ENCODE measurements at regions not wholly inside any gene's neighbourhood (a gene's known extent, or its start where the extent isn't known, plus 50 kb on each side); places are given as distances from the start of the nearest gene placed in this dataset.

GRCh38 chrY:16668402-16668801, 1211.6 kb downstream of the CDY2B start:
- no peak for FAIRE-seq

More at GRCh38 chrY:16668402-16668801, 1211.6 kb downstream of the CDY2B start:
- H3K36me3 ChIP-seq (ENCODE audit: control insufficient read depth in 2 of 4, insufficient read depth in 4 of 4, low read length in 3 of 4): no peaks in the 10 kb centered on the region
- no peak overlapping the region for H3K14ac ChIP-seq (ENCODE audit: insufficient read length)
- H3K4me2 ChIP-seq (ENCODE audit: insufficient read depth in 1 of 2, low read depth in 2 of 2, low read length in 2 of 2): no peak overlapping the region
- H3K4me1 ChIP-seq (replicated peaks in 1 of 4; ENCODE audit: control insufficient read depth in 3 of 4, insufficient read depth in 4 of 4, low read length in 3 of 4): no peaks in the 10 kb centered on the region
- no peak overlapping the region for H4K8ac ChIP-seq (ENCODE audit: extremely low read depth, insufficient read depth, low read length)
- H3K27me3 ChIP-seq (replicated peaks in 1 of 4; ENCODE audit: control insufficient read depth in 3 of 4, extremely low read depth in 1 of 4, insufficient read depth in 3 of 4, low read length in 3 of 4): no peaks in the 10 kb centered on the region
- no peak overlapping the region for H2BK120ac ChIP-seq (replicated peaks; ENCODE audit: low read depth, low read length)
- H3K23me2 ChIP-seq (ENCODE audit: low read depth, low read length): no peaks in the 10 kb centered on the region
- TF ChIP-seq ATF2 (IDR thresholded peaks at IDR 0.05; ENCODE audit: low read length): no peak
- TF ChIP-seq TAF1 (IDR thresholded peaks at IDR 0.05; ENCODE audit: low read depth, low read length): no peak
- TF ChIP-seq KDM4A (IDR thresholded peaks at IDR 0.05; ENCODE audit: low read depth, low read length, severe bottlenecking): no peak
- TF ChIP-seq TBP (IDR thresholded peaks at IDR 0.05; ENCODE audit: low read depth, low read length): no peak
- no peak for TF ChIP-seq CTCF (IDR thresholded peaks at IDR 0.05; ENCODE audit: control extremely low read depth in 1 of 3, insufficient read depth in 1 of 3, low read depth in 1 of 3, low read length in 3 of 3)
- no peak for TF ChIP-seq GTF2F1 (IDR thresholded peaks at IDR 0.05; ENCODE audit: borderline replicate concordance, low read depth, low read length)
- TF ChIP-seq RXRA (IDR thresholded peaks at IDR 0.05; ENCODE audit: insufficient read depth, low read depth, low read length): no peak
- no peak for TF ChIP-seq SIRT6 (IDR thresholded peaks at IDR 0.05; ENCODE audit: low read length)
- no peak for TF ChIP-seq RAD21 (IDR thresholded peaks at IDR 0.05 in 1 of 2, conservative IDR thresholded peaks at IDR 0.05 in 1 of 2; ENCODE audit: low read depth in 2 of 2, low read length in 2 of 2)
- TF ChIP-seq HDAC2 (IDR thresholded peaks at IDR 0.05; ENCODE audit: borderline replicate concordance in 1 of 2, low read depth in 2 of 2, low read length in 2 of 2): no peak
- H4K5ac ChIP-seq (ENCODE audit: insufficient read length, low read depth, low read length): no peak overlapping the region
- H2BK15ac ChIP-seq (ENCODE audit: low read length): no peak overlapping the region
- no peak overlapping the region for H3K18ac ChIP-seq (ENCODE audit: extremely low read depth, low read length)
- H4K91ac ChIP-seq (replicated peaks; ENCODE audit: insufficient read length, low read length): no peak overlapping the region
- H3K9me3 ChIP-seq (ENCODE audit: insufficient read depth in 2 of 2, low read depth in 1 of 2, low read length in 1 of 2): no peaks in the 10 kb centered on the region
- CTCF ChIA-PET (ENCODE audit: partially characterized antibody): no interaction called here
- no peaks in the 10 kb centered on the region for H4K20me1 ChIP-seq (replicated peaks in 1 of 2; ENCODE audit: control insufficient read depth in 1 of 2, insufficient read depth in 2 of 2, low read length in 2 of 2)
- H3K79me1 ChIP-seq (ENCODE audit: low read depth, low read length): no peaks in the 10 kb centered on the region
- H2AK5ac ChIP-seq (ENCODE audit: low read depth, low read length): no peak overlapping the region
- H3K9ac ChIP-seq (replicated peaks in 1 of 4; ENCODE audit: extremely low read depth in 1 of 4, low read depth in 3 of 4, low read length in 3 of 4): no peak overlapping the region
- H3K56ac ChIP-seq (replicated peaks; ENCODE audit: insufficient read length, low read depth, low read length): no peak overlapping the region
- no peak overlapping the region for H3K23ac ChIP-seq (ENCODE audit: insufficient read length)
- no peak overlapping the region for H2BK12ac ChIP-seq (ENCODE audit: low read depth, low read length)
- no peak overlapping the region for H2BK5ac ChIP-seq (ENCODE audit: low read depth, low read length)
- no peak overlapping the region for H3K4me3 ChIP-seq (ENCODE audit: extremely low read depth in 1 of 4, insufficient read depth in 2 of 4, low read depth in 3 of 4, low read length in 4 of 4)
- 100% methylated on average over 1 of the region's 1 CpG; no CpG with 5 or more reads in 1 of the 2 experiments for WGBS, 2 experiments (ENCODE audit: extremely low coverage in 1 of 2, insufficient coverage in 1 of 2, insufficient read length in 1 of 2, insufficient replicate concordance in 2 of 2, low coverage in 1 of 2, low lambda C conversion rate in 2 of 2, missing lambda C conversion rate in 1 of 2)
- no peak overlapping the region for H3K27ac ChIP-seq (ENCODE audit: low read depth, low read length)
- POLR2A ChIA-PET (ENCODE audit: partially characterized antibody): no interaction called here
- no peak overlapping the region for H2AFZ ChIP-seq (ENCODE audit: low read length)
- no peak overlapping the region for H2BK20ac ChIP-seq (ENCODE audit: low read length)
- no peak for DNase-seq (ENCODE audit: low read depth in 1 of 2, low spot score in 2 of 2)
- no peaks in the 10 kb centered on the region for H3K79me2 ChIP-seq (ENCODE audit: control insufficient read depth in 1 of 2, insufficient read depth in 2 of 2, low read length in 2 of 2)
- H3K4ac ChIP-seq (replicated peaks; ENCODE audit: insufficient read length, low read depth, low read length): no peak overlapping the region
